HuH-7 (cell line): ENCODE measurements at regions not wholly inside any gene's neighbourhood (a gene's known extent, or its start where the extent isn't known, plus 50 kb on each side); places are given as distances from the start of the nearest gene placed in this dataset.
"Not testable (repeated sequence)": the region's sequence is repeated elsewhere in the genome, so short reads cannot be mapped to it uniquely, and the experiment has no call there.

Source experiments
- DNase-seq: peaks from one replicate; pipeline ENCODE4 v3.0.0; 2011; ENCODE audit warnings: low spot score

DNA sequence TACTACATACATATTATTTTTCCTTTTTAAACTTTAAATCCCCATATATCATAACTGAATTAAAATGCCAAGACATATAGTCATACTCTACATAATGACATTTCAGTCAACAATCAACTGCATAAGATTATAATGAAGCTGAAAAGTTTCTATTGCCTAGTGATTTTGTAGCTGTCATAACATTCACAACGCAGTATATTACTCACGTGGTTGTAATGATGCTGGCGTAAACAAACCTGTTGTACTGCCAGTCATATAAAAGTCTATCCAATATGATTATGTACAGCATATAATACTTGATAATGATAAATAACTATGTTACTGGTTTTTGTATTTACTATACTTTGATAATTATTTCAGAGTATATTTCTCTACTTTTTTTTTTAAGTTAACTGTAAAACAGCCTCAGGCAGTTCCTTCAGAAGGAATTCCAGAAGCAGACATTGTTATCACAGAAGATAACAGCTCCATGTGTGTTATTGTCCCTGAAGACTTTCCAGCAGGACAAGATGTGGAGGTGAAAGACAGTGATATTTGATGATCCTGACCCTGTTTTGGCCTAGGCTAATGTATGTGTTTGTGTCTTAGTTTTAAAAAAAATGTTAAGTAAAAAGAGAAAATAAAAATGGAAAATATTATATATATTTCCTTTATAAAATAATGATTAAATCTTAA lies 443.4 kb upstream of the UBE2E2 start:
- DNase-seq, result no peak

DNA sequence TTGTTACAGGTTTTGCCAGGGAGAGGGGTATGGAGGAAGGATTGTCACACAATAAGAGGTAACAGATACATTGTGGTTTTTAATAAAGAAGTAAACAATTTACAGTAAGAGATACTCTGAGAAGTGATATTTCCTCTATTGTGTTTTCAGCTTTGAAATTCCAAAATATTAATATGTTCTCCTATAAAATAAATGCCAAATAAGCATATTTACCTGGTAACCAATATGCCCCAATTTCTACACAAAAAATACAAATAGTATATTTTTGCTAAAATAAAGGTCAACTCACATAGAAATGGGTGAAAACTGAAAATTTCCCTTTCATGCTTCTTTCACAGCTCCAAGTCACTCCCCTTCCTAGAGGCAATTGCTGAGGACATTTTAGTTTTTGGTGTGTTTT lies 437.4 kb upstream of the UBE2E2 start:
- DNase-seq, result no peak

GRCh38 chr3:22777834-22778233 lies 425.3 kb upstream of the UBE2E2 start:
- no peak for DNase-seq

GRCh38 chr3:22779737-22780136 lies 423.4 kb upstream of the UBE2E2 start:
- no peak for DNase-seq

- no peak for DNase-seq
These were observed 410.6 kb upstream of the UBE2E2 start for GRCh38 chr3:22792533-22792932.

DNA sequence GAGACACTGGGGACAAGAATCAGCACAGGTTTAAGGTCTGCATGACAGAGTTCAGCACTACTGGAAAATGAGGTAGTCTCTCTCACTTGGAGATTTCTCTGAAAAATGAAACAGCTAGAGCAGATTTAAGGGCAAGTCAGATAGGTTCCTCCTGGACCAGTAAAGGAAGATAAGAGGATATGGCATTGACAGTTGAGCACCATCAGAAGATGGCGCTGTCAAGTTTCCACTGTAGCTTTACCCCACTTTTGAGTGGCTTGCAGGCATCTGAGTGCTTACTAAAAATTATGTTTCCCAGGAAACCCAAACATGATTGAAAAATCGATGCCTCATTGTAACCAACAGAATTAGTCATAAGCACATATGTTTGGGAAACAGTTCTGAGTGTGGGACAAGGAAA lies 407.2 kb upstream of the UBE2E2 start:
- no peak for DNase-seq

- no peak for DNase-seq
These were observed 404.7 kb upstream of the UBE2E2 start for GRCh38 chr3:22798461-22798860.

DNA sequence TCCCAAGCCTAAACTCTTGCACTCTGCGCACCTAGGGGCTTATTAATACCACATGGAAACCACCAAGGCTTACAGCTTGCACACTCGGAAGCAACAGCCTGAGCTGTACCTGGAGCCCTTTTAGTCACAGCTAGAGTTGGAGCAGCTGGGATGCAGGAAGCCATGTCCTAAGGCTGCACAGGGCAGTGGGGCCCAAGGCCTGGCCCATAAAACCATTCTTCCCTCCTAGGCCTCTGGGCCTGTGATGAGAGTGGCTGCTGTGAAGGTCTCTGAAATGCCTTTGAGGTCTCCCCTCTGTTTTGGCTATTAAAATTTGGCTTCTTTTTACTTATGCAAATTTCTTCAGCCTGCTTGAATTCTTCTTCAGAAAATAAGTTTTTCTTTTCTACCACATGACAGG lies 383.9 kb upstream of the UBE2E2 start:
- DNase-seq, result no peak

GRCh38 chr3:22835041-22835440 lies 368.1 kb upstream of the UBE2E2 start:
- no peak for DNase-seq

DNA sequence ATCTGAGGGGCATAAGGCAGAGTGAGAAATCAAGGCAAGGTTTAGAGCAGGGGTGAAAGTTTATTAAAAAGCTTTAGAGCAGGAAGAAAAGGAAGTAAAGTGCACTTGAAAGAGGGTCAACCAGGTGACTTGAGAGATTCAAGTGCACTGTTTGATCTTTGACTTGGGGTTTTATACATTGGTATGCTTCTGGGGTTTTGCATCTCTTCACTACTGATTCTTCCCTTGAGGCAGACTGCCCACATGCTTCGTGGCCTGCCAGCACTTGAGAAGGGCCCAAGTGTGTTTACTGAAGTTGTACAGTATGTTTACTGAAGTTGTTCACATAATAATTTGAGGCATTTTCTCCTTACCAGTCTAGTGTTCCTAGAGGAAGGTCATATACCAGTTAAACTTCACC lies 367.0 kb upstream of the UBE2E2 start:
- DNase-seq, result no peak

DNA sequence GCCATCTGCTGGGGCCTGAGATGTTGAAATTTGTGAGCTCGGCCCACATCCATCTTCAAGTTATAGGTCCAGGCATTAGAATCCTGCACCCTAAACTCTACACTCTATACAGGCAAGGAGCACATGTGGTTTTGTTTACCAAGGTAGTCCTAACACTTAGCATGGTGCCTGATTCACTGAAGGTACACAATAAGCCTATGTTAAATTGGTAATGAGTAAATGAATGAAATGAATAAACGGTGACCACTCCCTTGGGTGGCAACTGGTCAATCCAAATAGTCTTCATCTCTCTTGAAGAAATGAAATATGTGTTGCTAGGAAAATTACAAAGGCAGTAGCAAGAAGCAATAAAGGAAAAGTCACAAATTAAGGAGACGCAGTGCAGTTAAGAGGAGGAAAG lies 359.3 kb upstream of the UBE2E2 start:
- no peak for DNase-seq

- DNase-seq, result no peak
These were observed 356.6 kb upstream of the UBE2E2 start for GRCh38 chr3:22846566-22846965.

DNA sequence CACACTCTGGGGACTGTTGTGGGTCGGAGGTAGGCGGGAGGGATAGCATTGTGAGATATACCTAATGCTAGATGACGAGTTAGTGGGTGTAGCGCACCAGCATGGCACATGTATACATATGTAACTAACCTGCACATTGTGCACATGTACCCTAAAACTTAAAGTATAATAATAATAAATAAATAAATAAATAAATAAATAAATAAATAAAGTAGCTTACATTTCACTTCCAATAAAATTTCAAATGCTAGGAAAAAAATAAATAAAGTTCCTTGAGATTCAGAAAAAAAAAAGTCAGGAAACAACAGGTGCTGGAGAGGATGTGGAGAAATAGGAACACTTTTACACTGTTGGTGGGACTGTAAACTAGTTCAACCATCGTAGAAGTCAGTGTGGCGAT lies 353.5 kb upstream of the UBE2E2 start:
- DNase-seq, result not testable (repeated sequence)

DNA sequence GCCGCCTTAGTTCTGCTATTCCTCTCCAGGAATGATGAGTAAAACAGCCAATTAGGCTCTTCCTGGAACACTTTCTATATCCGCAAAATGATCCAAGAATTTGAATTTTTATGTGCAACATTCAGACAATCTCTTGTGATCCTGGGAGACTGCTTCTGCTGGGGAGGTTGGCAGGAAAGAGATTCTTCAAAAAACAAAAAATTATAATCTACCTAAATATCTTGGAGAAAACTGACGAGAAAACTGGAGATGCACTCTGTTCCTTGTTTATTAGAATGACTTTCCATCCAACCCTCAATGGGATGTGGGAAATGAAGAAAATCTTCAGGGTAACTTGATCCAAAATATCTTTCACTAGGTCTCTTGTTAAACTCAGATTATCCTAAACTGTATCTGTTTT lies 346.3 kb upstream of the UBE2E2 start:
- no peak for DNase-seq

DNA sequence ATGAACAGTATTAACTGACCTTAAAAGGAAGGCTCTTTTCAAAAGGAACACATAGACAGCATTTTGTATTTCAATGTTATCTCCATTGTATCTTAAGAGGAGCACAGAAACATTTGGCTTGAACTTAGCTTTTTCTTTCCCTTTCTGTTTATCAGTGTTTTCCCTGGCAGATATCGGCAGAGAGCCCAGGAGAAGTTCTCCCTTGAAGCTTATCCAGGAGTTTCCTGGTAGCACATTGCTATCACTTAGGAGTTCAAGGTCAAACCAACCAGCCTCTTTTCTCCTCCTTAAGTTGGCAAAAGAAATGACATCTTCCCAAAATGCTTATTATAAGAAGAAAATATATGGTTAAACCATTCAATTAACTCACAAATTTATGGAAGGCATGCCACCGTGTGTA lies 344.6 kb upstream of the UBE2E2 start:
- DNase-seq, result no peak

DNA sequence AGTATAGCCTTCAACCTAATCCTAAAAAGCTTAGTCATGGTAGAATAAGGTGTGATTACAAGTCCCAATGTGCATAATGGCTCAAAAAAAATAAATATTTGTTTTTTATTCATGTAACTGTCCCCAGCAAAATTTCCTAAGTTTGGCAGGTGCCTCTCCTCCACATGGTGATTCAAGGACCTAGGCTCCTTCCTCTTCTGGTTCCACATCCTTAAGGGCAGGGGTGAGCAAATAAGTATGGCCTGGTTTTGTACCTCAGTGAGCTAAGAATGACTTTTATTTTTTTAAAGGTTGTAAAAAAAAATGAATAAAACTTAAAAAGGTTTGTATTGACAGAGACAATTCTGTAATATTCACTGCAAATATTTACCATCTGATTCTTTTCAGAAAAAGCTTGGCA lies 343.5 kb upstream of the UBE2E2 start:
- DNase-seq, result no peak

- no peak for DNase-seq
These were observed 341.7 kb upstream of the UBE2E2 start for GRCh38 chr3:22861426-22861825.

GRCh38 chr3:22862111-22862510 lies 341.0 kb upstream of the UBE2E2 start:
- peak; percentile 15 for DNase-seq

- DNase-seq, result not testable (repeated sequence)
These were observed 320.3 kb upstream of the UBE2E2 start for GRCh38 chr3:22882834-22883233.

DNA sequence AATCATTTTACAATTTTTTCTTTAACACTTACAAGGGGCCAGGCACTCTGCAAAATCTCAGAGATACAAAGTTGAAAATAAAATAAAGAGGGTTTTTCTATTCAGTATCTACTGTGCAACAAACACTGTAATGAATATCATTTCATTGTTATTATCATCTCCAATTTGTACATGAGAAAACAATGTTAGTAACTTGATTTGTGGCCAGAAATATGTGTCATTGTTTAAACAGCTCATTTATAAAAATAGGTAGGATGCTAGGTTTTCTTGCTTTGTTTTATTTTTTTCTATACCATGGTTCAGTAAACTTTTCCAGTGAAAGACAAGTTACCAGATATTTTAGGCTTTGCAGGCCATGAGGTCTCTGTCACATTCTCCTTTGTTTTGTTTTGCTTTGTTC lies 318.1 kb upstream of the UBE2E2 start:
- DNase-seq, result no peak

DNA sequence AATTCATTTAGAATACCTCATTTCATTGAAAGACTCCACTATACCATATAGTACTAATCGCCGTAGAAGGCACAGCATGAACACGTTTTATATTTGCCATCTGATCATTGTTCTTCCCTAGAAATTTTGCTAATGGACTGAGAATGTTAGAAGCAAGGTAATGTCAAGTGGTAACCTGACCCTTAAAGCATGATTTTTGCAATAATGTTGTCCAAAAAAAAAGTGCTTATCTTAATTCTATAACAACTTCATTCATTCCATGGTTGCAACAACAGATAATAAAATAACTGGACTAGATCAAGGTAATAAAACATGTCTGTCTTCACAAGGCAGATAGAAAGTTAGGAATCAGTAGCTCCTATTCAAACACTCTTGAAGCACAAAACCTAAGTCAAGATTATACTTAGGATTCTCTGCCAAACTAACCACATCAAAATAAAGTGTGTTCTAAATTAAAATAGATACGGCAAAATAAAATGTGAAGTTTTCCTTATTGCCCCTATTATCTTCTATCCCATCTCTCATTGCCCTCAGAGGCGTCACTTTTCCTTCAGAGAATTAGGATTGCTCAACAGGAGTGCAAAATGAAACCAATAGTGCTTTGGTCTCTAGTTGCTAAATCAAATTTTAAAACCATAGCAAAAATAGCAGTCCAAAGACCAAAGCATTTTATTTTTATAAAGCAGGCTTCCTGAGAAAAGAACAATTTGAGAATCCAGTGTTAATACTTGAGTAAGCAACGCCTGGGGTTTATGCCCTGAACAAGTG lies 317.4 kb upstream of the UBE2E2 start:
- no peak for DNase-seq

- DNase-seq, result no peak
These were observed 316.6 kb upstream of the UBE2E2 start for GRCh38 chr3:22886439-22887068.

GRCh38 chr3:22887664-22888291 lies 315.3 kb upstream of the UBE2E2 start:
- DNase-seq, result peak; percentile 8
